GM21447 (cell line): ENCODE measurements at regions not wholly inside any gene's neighbourhood (a gene's known extent, or its start where the extent isn't known, plus 50 kb on each side); places are given as distances from the start of the nearest gene placed in this dataset.
"Not testable (repeated sequence)": the region's sequence is repeated elsewhere in the genome, so short reads cannot be mapped to it uniquely, and the experiment has no call there.

Experiments
- ATAC-seq: cut with Tn5 transposase; IDR thresholded peaks from one replicate; pipeline ENCODE4 v1.9.1; 2021; ENCODE audit not compliant: unreplicated experiment

GRCh38 chr7:32658467-32658869 lies 163.2 kb downstream of the AVL9 start:
- ATAC-seq, result peak; percentile 78

- ATAC-seq, result no peak
Observed at GRCh38 chr7:32658034-32658433, 162.7 kb downstream of the AVL9 start.

- ATAC-seq, result not testable (repeated sequence)
Observed at GRCh38 chr7:32654549-32654948, 159.3 kb downstream of the AVL9 start.

- not testable (repeated sequence) for ATAC-seq
Observed at GRCh38 chr7:32650356-32650755, 155.1 kb downstream of the AVL9 start.

- no peak for ATAC-seq
Observed at GRCh38 chr7:32648408-32649156, 153.3 kb downstream of the AVL9 start.

GRCh38 chr7:32645255-32645654 lies 150.0 kb downstream of the AVL9 start:
- not testable (repeated sequence) for ATAC-seq

GRCh38 chr7:32643194-32643593 lies 147.9 kb downstream of the AVL9 start:
- ATAC-seq, result no peak

- ATAC-seq, result no peak
Observed at GRCh38 chr7:32639122-32639521, 143.8 kb downstream of the AVL9 start.

GRCh38 chr7:32638479-32639121 lies 143.3 kb downstream of the AVL9 start:
- ATAC-seq, result peak; percentile 98
